Natural killer cell (primary cell): ENCODE measurements at regions not wholly inside any gene's neighbourhood (a gene's known extent, or its start where the extent isn't known, plus 50 kb on each side); places are given as distances from the start of the nearest gene placed in this dataset.

Source experiments
- ATAC-seq, 3 donors: fragments of 150-1000 bp in 2 of 3; fragments of 200-7000 bp in 1 of 3; cut with Tn5 transposase; 1 replicate in 1 of 3; 2 replicates in 2 of 3; pipeline ENCODE4 v1.10.0; 2021; ENCODE audit warnings: mild to moderate bottlenecking in 2 of 3, moderate library complexity in 2 of 3
- DNase-seq, 2 donors: peaks; one replicate each; pipeline versions ENCODE4 v3.0.0 to v3.0.0-alpha.2; 2013 to 2021; ENCODE audit warnings: mixed read lengths in 1 of 2
- H3K27ac ChIP-seq: one replicate; pipeline ENCODE4 v1.5.1; 2013; ENCODE audit warnings: mild to moderate bottlenecking, low read length
- H3K27me3 ChIP-seq: one replicate; pipeline ENCODE4 v1.6.1; 2013; ENCODE audit warnings: low read length; ENCODE audit not compliant: control insufficient read depth, insufficient read depth
- H3K36me3 ChIP-seq: one replicate; pipeline ENCODE4 v1.6.1; 2013; ENCODE audit warnings: low read length; ENCODE audit not compliant: control insufficient read depth, insufficient read depth
- H3K4me1 ChIP-seq: one replicate; pipeline ENCODE4 v1.6.1; 2013; ENCODE audit warnings: low read length; ENCODE audit not compliant: control insufficient read depth, insufficient read depth
- H3K4me3 ChIP-seq: one replicate; pipeline ENCODE4 v1.5.1; 2013; ENCODE audit warnings: low read length
- H3K9me3 ChIP-seq: one replicate; pipeline ENCODE4 v1.6.1; 2013; ENCODE audit warnings: low read length; ENCODE audit not compliant: control insufficient read depth, insufficient read depth
- H3K27ac Mint-ChIP-seq, 2 donors: one replicate each; pipeline ENCODE4 v1.8.0; 2022; ENCODE audit warnings: mild to moderate bottlenecking in 2 of 2, mixed read lengths in 2 of 2, moderate library complexity in 1 of 2
- H3K27me3 Mint-ChIP-seq, 2 donors: one replicate each; pipeline ENCODE4 v1.8.0; 2022; ENCODE audit warnings: low read depth in 2 of 2, mixed read lengths in 2 of 2
- H3K36me3 Mint-ChIP-seq: one replicate; pipeline ENCODE4 v1.8.0; 2022; ENCODE audit warnings: mixed read lengths
- H3K4me1 Mint-ChIP-seq, 2 donors: one replicate each; pipeline ENCODE4 v1.8.0; 2022; ENCODE audit warnings: mixed read lengths in 2 of 2
- H3K4me3 Mint-ChIP-seq: one replicate; pipeline ENCODE4 v1.8.0; 2022; ENCODE audit warnings: mild to moderate bottlenecking, moderate library complexity, mixed read lengths
- H3K9me3 Mint-ChIP-seq, 2 donors: one replicate each; pipeline ENCODE4 v1.8.0; 2022; ENCODE audit warnings: mixed read lengths in 2 of 2
- CTCF ChIP-seq: fragments of 200-600 bp; IDR thresholded peaks from one replicate; pipeline ENCODE4 v1.8.0; 2022; ENCODE audit warnings: antibody characterized with exemption
- WGBS: methylation state at CpG from one replicate; pipeline ENCODE4 v1.1.7; 2013; ENCODE audit warnings: missing lambda C conversion rate; ENCODE audit not compliant: insufficient coverage; 5-methylcytosine and 5-hydroxymethylcytosine counted together
- intact Hi-C: fragments of 100-400 bp; cut with micrococcal nuclease; formaldehyde crosslinking; loops from one replicate; pipeline ENCODE4 v1.14.2; 2022

- no peak overlapping the region for H3K4me3 ChIP-seq
- no peak for DNase-seq
- H3K4me1 ChIP-seq = no peaks in the 10 kb centered on the region
- no peaks in the 10 kb centered on the region for H3K27me3 ChIP-seq
- peaks cover 0 to 2% of the 10 kb centered on the region in 2 donors for H3K9me3 Mint-ChIP-seq
- no peak overlapping the region for H3K4me3 Mint-ChIP-seq
- TF ChIP-seq CTCF = no peak
- no peaks in the 10 kb centered on the region for H3K36me3 ChIP-seq
- ATAC-seq = no peak
- no peaks in the 10 kb centered on the region for H3K9me3 ChIP-seq
- no peaks in the 10 kb centered on the region for H3K27me3 Mint-ChIP-seq
- H3K36me3 Mint-ChIP-seq = no peaks in the 10 kb centered on the region
- intact Hi-C loops = no loop called here
- H3K4me1 Mint-ChIP-seq = no peaks in the 10 kb centered on the region
- 82% methylated on average over 1 of the region's 2 CpGs for WGBS
- no peak overlapping the region for H3K27ac Mint-ChIP-seq
- H3K27ac ChIP-seq = no peak overlapping the region
Measured at GRCh38 chr6:113776998-113777397, 80.1 kb upstream of the MARCKS start.

GRCh38 chr6:113777601-113778000 is 79.5 kb upstream of the MARCKS start:
- no peak for TF ChIP-seq CTCF
- no peak overlapping the region for H3K4me3 ChIP-seq
- Mint-ChIP-seq H3K9me3 (peaks cover 0 to 2% of the 10 kb centered on the region in 2 donors), H3K27me3 (no peaks in the 10 kb centered on the region), H3K4me3 (no peak overlapping the region), H3K4me1 (no peaks in the 10 kb centered on the region), H3K27ac (no peak overlapping the region), H3K36me3 (no peaks in the 10 kb centered on the region)
- DNase-seq (no peak), ATAC-seq (no peak)
- no peak overlapping the region for H3K27ac ChIP-seq
- no peaks in the 10 kb centered on the region for H3K4me1 ChIP-seq
- intact Hi-C loops = no loop called here
- no peaks in the 10 kb centered on the region for H3K9me3 ChIP-seq
- 85% methylated on average over 4 of the region's 4 CpGs for WGBS
- H3K27me3 ChIP-seq = no peaks in the 10 kb centered on the region
- H3K36me3 ChIP-seq = no peaks in the 10 kb centered on the region

- H3K4me1 ChIP-seq = no peaks in the 10 kb centered on the region
- no peaks in the 10 kb centered on the region for H3K36me3 ChIP-seq
- H3K4me1 Mint-ChIP-seq = no peaks in the 10 kb centered on the region
- H3K9me3 Mint-ChIP-seq = no peaks in the 10 kb centered on the region
- no peaks in the 10 kb centered on the region for H3K9me3 ChIP-seq
- WGBS = 67% methylated on average over 1 of the region's 2 CpGs
- H3K36me3 Mint-ChIP-seq = no peaks in the 10 kb centered on the region
- no peak overlapping the region for H3K4me3 ChIP-seq
- intact Hi-C loops = no loop called here
- no peak for TF ChIP-seq CTCF
- no peaks in the 10 kb centered on the region for H3K27me3 Mint-ChIP-seq
- H3K4me3 Mint-ChIP-seq = no peak overlapping the region
- no peak overlapping the region for H3K27ac ChIP-seq
- H3K27me3 ChIP-seq = no peaks in the 10 kb centered on the region
- DNase-seq (no peak), ATAC-seq (no peak)
- no peak overlapping the region for H3K27ac Mint-ChIP-seq
Measured at GRCh38 chr6:113779656-113780055, 77.5 kb upstream of the MARCKS start.

- Mint-ChIP-seq H3K27ac (no peak overlapping the region), H3K4me3 (no peak overlapping the region), H3K27me3 (no peaks in the 10 kb centered on the region), H3K9me3 (no peaks in the 10 kb centered on the region), H3K4me1 (no peaks in the 10 kb centered on the region), H3K36me3 (no peaks in the 10 kb centered on the region)
- no peak for ATAC-seq
- Histone ChIP-seq H3K4me1 (no peaks in the 10 kb centered on the region), H3K27me3 (no peaks in the 10 kb centered on the region), H3K9me3 (no peaks in the 10 kb centered on the region), H3K4me3 (no peak overlapping the region), H3K36me3 (no peaks in the 10 kb centered on the region), H3K27ac (no peak overlapping the region)
- intact Hi-C loops = no loop called here
- no peak for DNase-seq
- no peak for TF ChIP-seq CTCF
Measured at GRCh38 chr6:113782636-113783035, 74.5 kb upstream of the MARCKS start.
